ENCODE measurements at regions not wholly inside any gene's neighbourhood (a gene's known extent, or its start where the extent isn't known, plus 50 kb on each side); places are given as distances from the start of the nearest gene placed in this dataset.

- DNase-seq (ENCODE audit: low read depth): no peak
- no peak for TF ChIP-seq CTCF (conservative IDR thresholded peaks at IDR 0.05; ENCODE audit: low read depth, low read length)
- no peak overlapping the region for H3K4me3 ChIP-seq (ENCODE audit: low read depth, low read length)
Measured at GRCh38 chr2:172336681-172337080, 90.7 kb upstream of the ITGA6 start.

GRCh38 chr2:172339371-172340010, 87.9 kb upstream of the ITGA6 start:
- no peak overlapping the region for H3K4me3 ChIP-seq (ENCODE audit: low read depth, low read length)
- DNase-seq (ENCODE audit: low read depth): peak; percentile 25
- peak; percentile 37 for TF ChIP-seq CTCF (conservative IDR thresholded peaks at IDR 0.05; ENCODE audit: low read depth, low read length)

GRCh38 chr2:172340394-172340793, 87.0 kb upstream of the ITGA6 start:
- DNase-seq (ENCODE audit: low read depth): no peak
- no peak for TF ChIP-seq CTCF (conservative IDR thresholded peaks at IDR 0.05; ENCODE audit: low read depth, low read length)
- peak overlapping the region; percentile 26 for H3K4me3 ChIP-seq (ENCODE audit: low read depth, low read length)

GRCh38 chr2:172342078-172342477, 85.3 kb upstream of the ITGA6 start:
- no peak for TF ChIP-seq CTCF (conservative IDR thresholded peaks at IDR 0.05; ENCODE audit: low read depth, low read length)
- DNase-seq (ENCODE audit: low read depth): no peak
- H3K4me3 ChIP-seq (ENCODE audit: low read depth, low read length): no peak overlapping the region

- no peak for TF ChIP-seq CTCF (conservative IDR thresholded peaks at IDR 0.05; ENCODE audit: low read depth, low read length)
- H3K4me3 ChIP-seq (ENCODE audit: low read depth, low read length): no peak overlapping the region
- no peak for DNase-seq (ENCODE audit: low read depth)
Measured at GRCh38 chr2:172342611-172343010, 84.8 kb upstream of the ITGA6 start.

GRCh38 chr2:172344159-172344558, 83.2 kb upstream of the ITGA6 start:
- H3K4me3 ChIP-seq (ENCODE audit: low read depth, low read length): no peak overlapping the region
- no peak for TF ChIP-seq CTCF (conservative IDR thresholded peaks at IDR 0.05; ENCODE audit: low read depth, low read length)
- DNase-seq (ENCODE audit: low read depth): no peak

- no peak for TF ChIP-seq CTCF (conservative IDR thresholded peaks at IDR 0.05; ENCODE audit: low read depth, low read length)
- DNase-seq (ENCODE audit: low read depth): no peak
Measured at GRCh38 chr2:172345956-172346555, 81.3 kb upstream of the ITGA6 start.

More at GRCh38 chr2:172345956-172346555, 81.3 kb upstream of the ITGA6 start:
- no peak overlapping the region for H3K4me3 ChIP-seq (ENCODE audit: low read depth, low read length)
